Stimulated activated CD8-positive, alpha-beta memory T cell treated with anti-CD3 and anti-CD28 coated beads, Interleukin-12 subunit alpha, Interleukin-12 subunit beta, amount 100 ng/mL, for 1 hour (primary cell): ENCODE measurements at regions not wholly inside any gene's neighbourhood (a gene's known extent, or its start where the extent isn't known, plus 50 kb on each side); places are given as distances from the start of the nearest gene placed in this dataset.

Experiments used
- DNase-seq: peaks from one replicate; pipeline ENCODE4 v3.0.0-alpha.2; 2020; ENCODE audit warnings: low read depth

- DNase-seq: no peak
Measured at GRCh38 chr12:128138125-128138524, 128.8 kb upstream of the TMEM132C start.

- DNase-seq: no peak
Measured at GRCh38 chr12:128140551-128140950, 126.4 kb upstream of the TMEM132C start.

GRCh38 chr12:128150961-128151360 is 116.0 kb upstream of the TMEM132C start:
- DNase-seq: no peak

GRCh38 chr12:128155571-128155970 is 111.4 kb upstream of the TMEM132C start:
- DNase-seq: no peak

- no peak for DNase-seq
Measured at GRCh38 chr12:128163086-128163485, 103.9 kb upstream of the TMEM132C start.

- no peak for DNase-seq
Measured at GRCh38 chr12:128164533-128164932, 102.4 kb upstream of the TMEM132C start.

GRCh38 chr12:128165387-128165786 is 101.6 kb upstream of the TMEM132C start:
- DNase-seq: no peak

GRCh38 chr12:128168273-128168672 is 98.7 kb upstream of the TMEM132C start:
- DNase-seq: no peak

- DNase-seq: no peak
Measured at GRCh38 chr12:128170181-128170580, 96.8 kb upstream of the TMEM132C start.

- DNase-seq: no peak
Measured at GRCh38 chr12:128178565-128178964, 88.4 kb upstream of the TMEM132C start.

GRCh38 chr12:128178966-128179365 is 88.0 kb upstream of the TMEM132C start:
- DNase-seq: no peak

- no peak for DNase-seq
Measured at GRCh38 chr12:128180166-128180565, 86.8 kb upstream of the TMEM132C start.

- no peak for DNase-seq
Measured at GRCh38 chr12:128190052-128190451, 76.9 kb upstream of the TMEM132C start.

- DNase-seq: no peak
Measured at GRCh38 chr12:128190614-128191013, 76.4 kb upstream of the TMEM132C start.

GRCh38 chr12:128191380-128191779 is 75.6 kb upstream of the TMEM132C start:
- DNase-seq: no peak

- DNase-seq: no peak
Measured at GRCh38 chr12:128204711-128205110, 62.3 kb upstream of the TMEM132C start.

- DNase-seq: no peak
Measured at GRCh38 chr12:128205145-128205544, 61.8 kb upstream of the TMEM132C start.

- DNase-seq: no peak
Measured at GRCh38 chr12:128205758-128206157, 61.2 kb upstream of the TMEM132C start.
